HK-2 (cell line): ENCODE measurements at regions not wholly inside any gene's neighbourhood (a gene's known extent, or its start where the extent isn't known, plus 50 kb on each side); places are given as distances from the start of the nearest gene placed in this dataset.
A peak's percentile ranks its signal among the peaks of the same experiment; 100 is the strongest.

Experiments used
- DNase-seq: peaks from one replicate; pipeline ENCODE4 v3.0.0-alpha.2; 2018; ENCODE audit not compliant: unreplicated experiment

DNA sequence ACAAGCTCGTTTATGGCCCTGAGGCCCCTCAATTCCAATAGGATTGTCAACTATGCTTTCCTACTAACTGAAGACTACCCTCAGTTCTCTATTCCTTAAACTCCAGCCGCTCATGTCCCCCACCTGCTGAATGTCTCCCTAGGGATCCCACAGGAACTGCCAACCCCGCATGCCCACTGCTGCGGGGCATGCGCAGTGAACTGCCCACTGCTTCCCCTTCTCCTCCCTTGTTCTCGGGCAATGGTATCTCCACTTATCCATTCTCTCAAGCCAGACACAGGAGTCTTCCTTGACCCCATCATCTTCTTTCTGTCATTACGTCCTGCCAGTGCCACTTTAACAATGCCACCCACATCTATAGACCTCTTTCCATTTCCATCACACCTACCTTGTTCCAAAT, 90.0 kb downstream of the FGF18 start:
- DNase-seq, result no peak

DNA sequence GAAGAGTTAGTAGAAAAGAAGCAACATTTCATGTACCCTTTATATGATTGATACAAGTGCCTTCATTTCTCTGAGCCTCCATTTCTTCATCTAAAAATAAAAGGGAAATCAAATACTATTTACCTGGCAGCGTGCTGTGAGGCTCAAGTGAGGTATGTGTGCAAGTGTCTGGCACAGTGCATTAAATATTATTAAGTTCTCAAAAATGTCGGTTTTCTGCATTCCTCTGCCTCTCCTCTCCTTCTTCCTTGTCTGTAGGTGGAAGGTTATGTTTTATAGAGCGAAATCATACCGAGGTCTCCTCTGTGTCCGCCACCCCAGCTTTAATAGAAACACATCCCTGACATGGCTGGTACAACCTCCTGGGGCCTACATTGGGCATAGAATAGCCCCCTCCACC, 93.0 kb downstream of the FGF18 start:
- no peak for DNase-seq

DNA sequence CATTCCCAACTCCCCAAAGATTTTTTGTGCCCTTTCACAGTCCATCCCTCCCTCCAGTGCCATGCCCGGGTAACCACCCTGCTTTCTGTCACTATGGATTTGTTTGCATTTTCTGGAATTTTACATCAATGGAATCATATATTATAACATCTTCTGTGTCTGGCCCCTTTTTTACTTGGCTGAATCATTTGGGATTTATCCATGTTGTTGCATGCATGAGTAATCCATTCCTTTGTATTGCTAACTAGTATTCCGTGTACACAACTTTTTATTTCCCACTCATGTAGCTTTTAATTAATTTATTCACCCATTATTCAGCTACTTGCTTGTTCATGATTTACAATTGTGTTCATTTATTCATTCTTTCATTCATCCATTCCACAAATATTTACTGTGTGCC, 94.1 kb downstream of the FGF18 start:
- no peak for DNase-seq

DNA sequence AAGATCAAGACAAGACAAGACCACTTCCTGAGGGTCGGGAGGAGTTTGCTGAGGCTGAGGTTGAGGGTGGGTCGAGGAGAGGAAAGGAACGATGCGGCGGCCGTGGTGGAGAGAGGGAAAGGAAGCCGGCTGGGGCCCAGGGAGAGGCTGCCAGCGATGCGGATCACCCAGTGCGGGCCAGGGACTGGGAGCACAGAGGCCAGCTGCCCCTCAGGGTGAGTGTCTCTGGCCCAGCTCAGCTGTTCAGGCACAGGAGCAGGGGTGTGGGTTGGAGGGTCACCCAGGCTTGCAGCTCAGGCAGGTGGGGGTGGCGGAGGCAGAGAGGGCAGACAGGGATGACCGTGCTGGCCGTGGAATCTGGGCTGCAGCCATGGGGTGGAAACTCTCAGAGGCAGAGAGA, 99.5 kb downstream of the FGF18 start:
- no peak for DNase-seq

DNA sequence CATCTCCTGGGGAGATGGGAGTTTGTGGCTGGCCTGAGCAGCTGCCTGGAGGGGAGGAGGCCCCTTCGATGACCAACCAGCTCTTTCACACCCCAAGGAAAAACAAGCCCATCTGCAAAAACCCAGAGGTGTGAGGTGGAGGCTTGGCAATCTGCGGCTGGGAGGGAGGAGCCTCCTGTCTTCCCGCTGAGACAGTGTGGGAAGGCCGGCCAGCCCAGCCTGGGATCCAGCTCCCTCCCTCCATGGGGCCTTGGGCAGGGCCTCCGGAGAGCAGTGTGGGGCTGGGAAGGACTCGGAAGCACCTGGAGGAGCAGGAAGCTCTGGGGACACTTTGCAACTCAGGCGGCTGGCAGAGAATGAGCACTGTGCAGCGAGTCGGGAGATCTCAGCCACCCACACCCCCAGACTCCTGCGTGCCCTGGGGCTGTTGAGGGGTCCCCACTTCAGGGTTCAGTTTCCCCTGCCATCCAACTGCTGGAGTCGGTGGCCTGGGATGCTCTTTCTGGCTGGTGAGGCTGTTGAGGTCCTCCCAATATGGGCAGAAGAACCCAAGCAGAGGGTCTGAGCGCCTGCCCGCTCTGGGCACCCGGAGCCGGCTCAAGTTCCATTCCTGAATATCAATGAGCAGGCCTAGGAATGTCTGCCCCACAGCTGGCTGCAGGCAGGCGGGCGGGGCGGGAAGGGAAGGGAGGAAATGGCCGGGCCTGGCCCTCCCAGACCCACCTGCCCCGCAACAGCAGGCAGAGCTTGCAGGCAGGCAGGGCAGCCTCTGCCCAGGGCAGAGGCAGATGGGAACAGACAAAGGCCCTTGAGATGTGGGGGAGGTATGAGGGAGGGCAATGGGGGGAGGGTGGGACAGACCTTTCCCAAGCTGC, 101.1 kb downstream of the FGF18 start:
- no peak for DNase-seq

DNA sequence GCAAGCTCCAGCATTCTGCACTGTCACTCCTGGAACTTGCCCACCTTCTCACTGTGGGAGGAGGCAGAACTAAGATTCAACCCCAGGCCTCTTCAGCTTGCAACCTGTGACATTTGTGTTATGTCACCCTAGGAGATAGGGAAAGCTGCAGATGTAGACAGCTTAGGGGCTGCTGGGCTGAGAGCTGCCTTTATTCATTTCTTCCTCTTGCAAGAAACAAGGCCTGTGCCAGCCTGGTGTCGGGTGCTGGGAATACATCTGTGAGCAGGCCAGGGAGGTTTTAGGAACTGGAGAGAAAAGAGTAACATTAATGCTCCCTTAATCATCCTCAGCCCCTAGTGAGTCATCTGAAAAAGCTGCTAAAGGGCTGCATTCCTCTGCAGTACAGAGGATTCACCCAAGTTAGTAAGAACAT, 101.8 kb downstream of the FGF18 start:
- DNase-seq, result peak; percentile 42

DNA sequence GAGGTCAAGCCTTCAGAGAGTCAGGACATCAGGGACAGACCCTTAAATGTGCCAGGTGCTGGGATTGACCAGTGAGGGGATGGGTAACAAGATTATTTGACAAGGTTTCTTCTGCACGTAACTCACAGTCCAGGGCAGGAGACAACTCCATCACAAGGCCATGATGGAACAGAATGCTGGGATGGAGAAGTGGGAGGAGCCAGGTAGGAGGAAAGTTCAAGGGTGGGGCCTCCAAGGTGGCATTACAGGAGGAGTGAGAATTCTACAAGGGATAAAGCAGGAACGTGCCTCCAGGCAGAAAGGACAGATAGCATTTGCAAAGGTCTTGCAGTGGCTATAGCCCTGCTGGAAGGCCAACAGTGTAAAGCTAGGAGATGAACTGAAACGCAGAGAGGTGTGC, 102.2 kb downstream of the FGF18 start:
- no peak for DNase-seq

DNA sequence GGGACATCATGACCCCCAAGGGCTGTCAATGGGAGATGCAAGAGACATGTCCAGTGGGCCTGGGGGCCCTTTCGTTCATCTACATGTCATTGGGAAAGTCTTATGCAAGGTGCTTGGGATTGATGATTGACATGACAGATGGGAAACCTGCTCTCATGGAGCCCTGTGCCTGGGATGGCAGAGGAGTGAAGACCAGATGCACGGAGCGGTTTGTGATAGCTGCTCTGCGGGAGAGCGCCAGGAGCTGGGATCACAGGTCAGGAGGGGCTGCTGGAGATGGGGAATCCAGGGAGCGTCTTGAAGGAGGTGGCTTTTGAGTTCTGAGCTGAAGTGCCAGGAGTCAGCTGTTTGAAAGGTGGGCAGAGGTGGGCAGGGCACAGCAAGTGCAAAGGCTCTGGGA, 104.3 kb downstream of the FGF18 start:
- DNase-seq, result no peak

DNA sequence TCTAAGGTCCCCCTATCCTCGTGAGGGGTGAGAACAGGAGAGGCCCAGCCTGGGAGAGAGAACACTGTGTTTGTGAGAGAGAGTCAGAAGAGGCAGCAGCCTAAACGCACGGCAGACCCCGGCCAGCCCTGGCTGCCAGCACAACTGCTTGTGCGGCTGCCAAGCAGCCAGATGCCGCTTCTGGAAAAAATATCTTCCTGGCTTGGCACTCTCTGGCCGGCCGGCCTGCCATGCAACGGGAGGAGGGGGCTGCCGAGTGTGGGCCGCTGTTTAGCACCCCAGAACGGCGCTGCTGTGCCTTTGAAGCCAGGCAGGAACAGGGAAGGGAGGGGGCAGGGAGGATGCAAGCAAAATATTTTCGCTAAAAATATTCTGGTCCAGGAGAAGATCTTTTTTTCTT, 105.0 kb downstream of the FGF18 start:
- DNase-seq, result no peak

DNA sequence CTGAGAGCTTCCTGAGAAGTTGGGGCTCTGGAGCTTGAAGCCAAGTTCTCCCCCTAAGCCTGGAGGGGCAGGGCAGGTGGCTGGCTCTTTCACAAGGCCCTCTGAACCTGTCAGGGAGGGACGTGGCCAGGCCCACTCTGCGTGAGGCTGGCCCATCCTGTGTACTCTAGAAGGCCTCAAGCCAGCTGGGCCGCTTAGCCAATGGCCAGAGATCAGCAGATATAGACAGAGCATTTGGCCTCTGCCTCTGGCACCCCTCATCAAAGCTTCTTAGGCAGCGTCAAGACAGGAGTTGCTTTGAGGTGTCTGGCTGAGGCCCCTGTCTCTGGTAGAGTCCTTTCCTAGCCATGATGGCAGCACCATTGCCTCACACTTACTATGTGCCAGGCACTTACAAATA, 105.6 kb downstream of the FGF18 start:
- DNase-seq, result no peak

DNA sequence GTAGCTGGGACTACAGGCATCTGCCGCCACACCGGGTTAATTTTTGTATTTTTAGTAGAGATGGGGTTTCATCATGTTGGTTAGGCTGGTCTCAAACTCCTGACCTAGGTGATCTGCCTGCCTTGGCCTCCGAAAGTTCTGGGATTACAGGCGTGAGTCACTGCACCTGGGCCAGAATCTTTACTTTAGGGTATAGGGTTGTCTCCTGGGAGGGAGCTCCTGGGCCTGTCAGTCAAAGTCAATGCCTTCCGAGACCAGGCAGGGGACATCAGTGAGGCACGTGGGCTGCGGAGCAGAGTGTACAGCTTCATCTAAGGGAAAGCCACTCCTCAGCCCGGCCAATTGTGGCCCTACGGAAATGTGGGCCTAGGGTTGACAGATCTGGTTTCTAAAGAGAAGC, 108.6 kb downstream of the FGF18 start:
- no peak for DNase-seq

DNA sequence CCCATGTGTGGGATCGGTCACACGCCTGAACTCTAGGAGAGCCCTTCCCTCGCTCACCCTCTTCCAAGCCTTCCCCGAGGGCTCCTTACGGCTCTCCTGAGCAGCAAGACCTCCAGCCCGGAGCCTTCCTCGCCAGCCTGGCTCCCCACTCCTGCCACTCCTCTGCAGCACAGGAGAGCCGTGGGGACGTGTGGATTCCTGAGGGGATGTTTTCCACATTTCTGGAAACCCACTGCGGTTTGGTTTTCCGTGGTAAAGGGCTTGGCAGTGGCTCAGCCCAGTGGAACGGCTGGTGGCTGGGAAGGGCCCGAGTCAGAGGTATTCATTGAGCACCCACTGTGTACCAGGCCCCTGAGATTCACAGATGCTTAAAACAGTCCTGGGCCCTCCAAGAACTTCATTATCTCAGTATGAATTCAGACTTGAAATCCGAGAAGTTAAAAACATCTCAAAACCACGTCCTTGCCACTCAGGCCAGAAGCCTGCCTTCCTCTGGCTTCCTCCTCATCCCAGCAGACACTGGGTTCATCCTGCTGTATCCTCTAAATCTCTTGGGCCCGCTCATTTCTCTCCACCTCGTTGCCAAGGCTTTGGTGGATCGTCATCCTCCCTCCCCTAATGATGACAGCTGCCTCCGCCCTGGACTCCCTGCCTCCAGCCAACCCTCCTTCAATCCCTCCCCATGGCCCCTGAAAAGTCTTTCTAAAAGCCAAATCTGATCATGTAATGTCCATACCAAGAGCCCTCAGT, 109.6 kb downstream of the FGF18 start:
- DNase-seq, result no peak

DNA sequence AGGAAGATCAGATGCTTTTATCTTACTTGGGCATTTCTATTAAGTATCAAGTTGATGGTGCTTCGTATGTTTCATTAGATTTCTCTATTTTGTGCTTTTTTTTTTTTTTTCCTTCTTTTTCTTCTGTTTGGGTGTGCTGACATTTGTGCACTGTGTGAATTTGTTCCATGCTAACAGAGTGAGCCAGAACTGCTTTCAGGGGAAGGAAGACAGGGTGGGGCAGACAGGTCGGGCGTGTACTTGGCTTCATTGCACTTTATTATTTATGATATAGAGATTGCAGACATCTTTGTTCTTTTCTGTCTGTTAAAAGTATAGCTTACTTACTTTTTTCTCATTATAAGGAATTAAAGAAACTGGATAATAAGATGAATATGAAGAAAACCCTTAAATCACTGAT, 112.2 kb downstream of the FGF18 start:
- DNase-seq, result no peak

DNA sequence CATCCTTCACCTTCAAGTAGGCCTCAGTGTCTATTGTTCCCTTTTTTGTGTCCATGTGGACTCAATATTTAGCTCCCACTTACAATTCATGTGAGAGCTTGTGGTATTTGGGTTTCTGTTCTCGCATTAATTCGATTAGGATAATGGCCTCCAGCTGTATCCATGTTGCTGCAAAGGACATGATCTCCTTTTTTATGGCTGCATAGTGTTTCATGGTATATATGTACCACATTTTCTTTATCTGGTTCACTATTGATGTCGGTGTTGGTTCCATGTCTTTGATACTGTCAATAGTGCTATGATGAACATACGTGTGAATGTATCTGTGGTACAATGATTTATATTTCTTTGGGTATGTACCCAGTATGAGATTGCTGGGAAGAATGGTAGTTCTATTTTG, 113.7 kb downstream of the FGF18 start:
- no peak for DNase-seq

DNA sequence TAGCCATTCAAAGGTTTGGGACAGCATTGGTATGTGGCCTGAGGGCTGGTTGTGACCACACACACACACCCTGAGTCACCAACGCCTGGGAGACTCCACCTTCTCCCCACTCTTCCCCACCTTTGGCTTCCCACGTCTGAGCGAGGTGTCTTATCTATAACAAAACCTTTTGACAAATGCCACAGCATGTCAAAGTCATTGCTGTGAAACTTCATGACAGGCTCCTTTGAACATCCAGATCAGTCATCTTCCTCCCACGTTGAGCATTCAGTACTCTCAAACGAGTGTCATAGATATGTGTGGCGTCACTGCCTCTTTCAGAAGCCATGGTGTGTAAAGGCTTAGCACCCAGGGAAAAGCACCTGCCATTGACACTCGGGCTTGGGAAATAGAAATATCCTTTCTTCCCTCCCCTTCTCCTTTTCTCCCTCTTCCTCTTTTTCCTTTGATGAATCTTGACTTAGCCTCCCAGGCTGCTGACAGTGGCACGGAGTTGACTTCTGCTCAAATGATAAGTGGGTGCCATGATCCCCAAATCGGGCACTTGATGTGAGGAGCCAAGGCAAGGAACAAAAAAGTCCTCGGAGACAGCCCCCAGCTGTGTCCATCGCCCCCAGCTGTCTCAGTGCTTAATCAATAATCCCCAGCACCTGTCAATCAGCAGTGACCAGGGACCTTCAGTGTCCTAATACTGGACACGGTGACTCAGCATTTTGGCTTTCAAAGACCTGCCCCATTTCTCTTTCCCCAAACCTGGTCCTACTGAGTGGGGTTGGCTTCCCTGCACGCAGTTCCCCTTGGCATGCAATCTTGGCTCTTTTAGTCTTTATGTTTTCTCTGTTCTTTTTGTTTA, 114.8 kb downstream of the FGF18 start:
- DNase-seq, result no peak

DNA sequence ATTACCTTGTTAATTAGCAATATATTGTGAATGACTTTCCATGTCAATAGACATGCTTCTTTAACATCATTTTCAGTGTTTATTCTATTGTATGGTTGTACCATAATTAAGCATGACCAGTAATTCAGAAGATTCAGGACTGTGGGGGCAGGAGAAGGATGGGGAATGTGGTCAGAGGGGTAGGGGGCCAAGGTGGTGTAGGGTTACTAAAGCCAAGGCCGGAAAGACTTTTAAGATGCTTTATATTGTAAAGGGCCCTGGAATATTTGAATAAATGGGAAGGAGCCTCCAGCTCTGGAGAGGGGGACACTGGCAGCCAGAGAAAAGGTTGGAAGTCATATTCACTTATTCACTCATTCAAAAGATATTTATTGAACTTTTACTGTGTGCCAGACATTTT, 115.7 kb downstream of the FGF18 start:
- DNase-seq, result no peak

DNA sequence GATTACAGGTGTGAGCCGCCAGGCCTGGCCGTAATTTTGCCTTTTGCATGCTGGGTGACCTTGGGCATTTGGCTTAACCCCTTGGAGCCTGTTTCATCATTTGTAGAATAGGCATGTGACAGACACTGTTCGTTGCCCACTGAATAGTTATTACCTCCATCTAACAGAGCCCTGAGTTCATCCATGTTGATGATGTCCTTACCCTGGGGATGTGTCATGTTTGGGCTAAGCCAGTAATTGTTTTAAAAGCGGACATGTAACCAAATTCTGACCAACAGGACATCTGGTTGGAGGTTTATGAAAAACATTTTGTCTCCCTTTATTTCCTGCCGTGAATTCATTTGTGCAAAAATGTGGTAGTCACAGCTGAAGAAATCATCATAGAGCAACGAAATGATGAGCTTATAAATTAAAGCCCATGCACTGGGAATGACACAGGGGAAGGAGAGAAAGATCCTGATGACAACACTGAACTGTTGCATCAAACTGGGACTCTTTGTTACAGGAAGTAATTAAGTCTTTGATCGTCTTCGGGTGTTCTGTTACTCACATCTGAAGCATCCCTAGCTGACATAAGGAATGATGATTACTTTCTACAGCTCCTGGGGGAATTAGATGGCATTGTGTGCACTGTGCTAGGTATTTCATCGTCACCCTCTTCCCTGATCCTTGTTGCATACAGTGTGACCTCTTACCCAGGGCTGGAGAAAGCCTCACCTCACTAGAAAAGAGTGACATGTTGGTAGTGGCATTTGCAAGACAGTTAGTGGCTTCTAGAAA, 117.8 kb downstream of the FGF18 start:
- DNase-seq, result no peak

DNA sequence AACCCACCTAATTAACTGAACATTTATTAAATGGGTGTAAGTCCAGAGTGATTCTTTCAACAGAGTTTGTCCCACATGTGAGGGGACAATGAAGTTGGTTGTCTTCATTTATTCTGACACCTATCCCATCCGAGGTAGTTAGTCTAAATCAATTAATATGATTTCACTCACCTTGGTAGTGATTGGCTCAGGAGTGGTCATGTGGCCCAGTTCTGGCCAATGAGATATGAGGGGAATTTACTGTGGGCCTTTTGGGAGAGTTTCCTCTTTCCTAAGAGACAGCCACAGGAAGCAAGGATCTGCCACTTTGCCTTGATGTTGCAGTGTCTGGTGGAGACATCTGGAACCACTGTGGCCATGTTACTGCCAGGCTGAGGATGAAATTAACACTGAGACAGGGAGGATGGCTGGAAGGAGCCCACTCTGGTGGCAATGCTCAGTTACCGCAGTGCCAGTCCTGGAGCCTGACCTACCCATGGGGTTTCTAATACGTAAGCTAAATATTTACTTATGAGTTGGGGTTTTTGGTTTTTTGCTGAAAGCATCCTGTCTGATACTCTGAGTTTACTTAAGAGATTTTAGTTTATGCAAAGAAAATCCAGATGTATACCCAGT, 118.6 kb downstream of the FGF18 start:
- DNase-seq, result no peak

DNA sequence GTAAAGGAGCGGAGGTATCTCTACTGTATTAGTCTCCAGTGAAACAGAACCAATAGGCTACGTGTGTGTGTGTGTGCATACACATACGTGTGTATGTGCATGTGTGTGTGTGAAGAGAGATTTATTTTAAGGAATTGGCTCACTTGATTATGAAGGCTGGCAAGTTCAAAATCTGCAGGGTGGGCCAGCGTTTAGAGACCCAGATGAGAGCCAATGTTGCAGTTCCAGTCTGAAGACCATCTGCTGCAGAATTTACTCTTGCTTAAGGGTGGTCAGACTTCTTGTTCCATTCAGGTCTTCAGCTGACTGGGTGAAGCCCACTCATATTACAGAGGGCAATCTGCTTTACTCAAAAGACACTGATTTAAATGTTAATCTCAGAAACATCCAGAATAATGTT, 119.2 kb downstream of the FGF18 start:
- DNase-seq, result no peak

DNA sequence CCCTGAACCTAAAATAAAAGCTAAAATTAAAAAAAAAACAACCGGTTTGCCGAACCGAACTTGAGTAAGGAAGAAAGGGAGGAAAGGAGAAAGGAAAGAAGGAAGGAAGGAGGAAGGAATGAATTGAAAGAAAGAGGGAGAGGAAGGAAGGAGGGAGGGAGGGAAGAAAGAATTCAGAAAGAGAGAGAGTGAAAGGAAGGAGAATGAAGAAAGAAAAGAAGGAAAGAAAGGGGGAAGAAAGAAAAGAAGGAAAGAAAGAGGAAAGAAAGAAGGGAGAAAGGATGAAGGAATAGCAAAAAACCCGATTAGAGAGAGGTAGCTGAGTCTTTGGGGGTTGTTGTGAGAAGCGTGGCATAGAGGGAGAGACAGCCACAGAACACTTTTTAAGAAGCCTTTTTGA, 121.4 kb downstream of the FGF18 start:
- no peak for DNase-seq

DNA sequence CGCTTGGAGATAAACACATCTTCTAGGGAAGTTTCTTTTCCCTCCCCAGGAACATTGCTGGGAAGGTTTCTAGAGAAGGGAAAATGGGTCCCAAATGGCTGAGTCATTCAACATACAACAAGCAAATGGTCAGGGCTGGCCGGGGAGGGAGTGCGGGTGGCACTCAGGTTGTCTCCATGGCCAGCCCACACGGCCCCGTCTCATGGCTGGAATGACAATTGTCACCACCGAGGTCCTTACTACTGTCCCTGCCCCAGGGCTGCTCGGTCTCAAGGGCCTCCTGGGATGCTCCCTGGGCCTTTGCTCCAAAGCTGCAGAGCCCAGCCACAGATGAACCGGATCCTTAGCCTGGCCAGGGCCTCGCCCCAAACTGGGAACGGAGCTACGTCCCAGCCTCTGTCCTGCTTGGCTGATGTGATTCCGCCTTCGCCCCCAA, 121.9 kb downstream of the FGF18 start:
- no peak for DNase-seq
